NCI-H128 (cell line): ENCODE measurements at regions not wholly inside any gene's neighbourhood (a gene's known extent, or its start where the extent isn't known, plus 50 kb on each side); places are given as distances from the start of the nearest gene placed in this dataset.

Experiments used
- DNase-seq: peaks from one replicate; lab custom pipeline; 2025; ENCODE audit not compliant: unreplicated experiment; lab: John Stamatoyannopoulos, UW

- no peak for DNase-seq
Observed at GRCh38 chr2:40915651-40916050, 463.8 kb upstream of the SLC8A1 start.

GRCh38 chr2:40935349-40935748 lies 483.5 kb upstream of the SLC8A1 start:
- no peak for DNase-seq

GRCh38 chr2:40937284-40937683 lies 485.4 kb upstream of the SLC8A1 start:
- no peak for DNase-seq

GRCh38 chr2:40953341-40953740 lies 501.5 kb upstream of the SLC8A1 start:
- DNase-seq = no peak

- no peak for DNase-seq
Observed at GRCh38 chr2:40955042-40955441, 503.2 kb upstream of the SLC8A1 start.

GRCh38 chr2:40955635-40956034 lies 503.7 kb upstream of the SLC8A1 start:
- DNase-seq = no peak

GRCh38 chr2:40957508-40957907 lies 505.6 kb upstream of the SLC8A1 start:
- DNase-seq = no peak

GRCh38 chr2:40962026-40962425 lies 510.1 kb upstream of the SLC8A1 start:
- DNase-seq = no peak

- no peak for DNase-seq
Observed at GRCh38 chr2:40964509-40965250, 512.8 kb upstream of the SLC8A1 start.

- DNase-seq = no peak
Observed at GRCh38 chr2:40967451-40967850, 515.6 kb upstream of the SLC8A1 start.

- no peak for DNase-seq
Observed at GRCh38 chr2:40975151-40975550, 523.3 kb upstream of the SLC8A1 start.

GRCh38 chr2:40997362-40997761 lies 545.5 kb upstream of the SLC8A1 start:
- DNase-seq = no peak

- DNase-seq = no peak
Observed at GRCh38 chr2:41000374-41000773, 548.5 kb upstream of the SLC8A1 start.

- no peak for DNase-seq
Observed at GRCh38 chr2:41000906-41001305, 549.0 kb upstream of the SLC8A1 start.

GRCh38 chr2:41004700-41005099 lies 552.8 kb upstream of the SLC8A1 start:
- no peak for DNase-seq

GRCh38 chr2:41020358-41020757 lies 568.5 kb upstream of the SLC8A1 start:
- no peak for DNase-seq

- no peak for DNase-seq
Observed at GRCh38 chr2:41024816-41025215, 572.9 kb upstream of the SLC8A1 start.

GRCh38 chr2:41026613-41027012 lies 574.7 kb upstream of the SLC8A1 start:
- DNase-seq = no peak

- no peak for DNase-seq
Observed at GRCh38 chr2:41027095-41027494, 575.2 kb upstream of the SLC8A1 start.

GRCh38 chr2:41031282-41031681 lies 579.4 kb upstream of the SLC8A1 start:
- DNase-seq = no peak

GRCh38 chr2:41032715-41033114 lies 580.8 kb upstream of the SLC8A1 start:
- no peak for DNase-seq

GRCh38 chr2:41033127-41033526 lies 581.2 kb upstream of the SLC8A1 start:
- no peak for DNase-seq

GRCh38 chr2:41038408-41038807 lies 586.5 kb upstream of the SLC8A1 start:
- no peak for DNase-seq
